IgD-negative memory B cell (primary cell): ENCODE measurements at regions not wholly inside any gene's neighbourhood (a gene's known extent, or its start where the extent isn't known, plus 50 kb on each side); places are given as distances from the start of the nearest gene placed in this dataset.
"Not testable (repeated sequence)": the region's sequence is repeated elsewhere in the genome, so short reads cannot be mapped to it uniquely, and the experiment has no call there.

ENCODE experiments used
- H3K27ac Mint-ChIP-seq, 3 donors: one replicate each; pipeline ENCODE4 v1.8.0; 2020 to 2022; ENCODE audit warnings: mild to moderate bottlenecking in 3 of 3, mixed read lengths in 3 of 3, moderate library complexity in 1 of 3
- H3K27me3 Mint-ChIP-seq: one replicate; pipeline ENCODE4 v1.8.0; 2021; ENCODE audit warnings: mixed read lengths
- H3K36me3 Mint-ChIP-seq: one replicate; pipeline ENCODE4 v1.8.0; 2020; ENCODE audit warnings: mild to moderate bottlenecking, mixed read lengths
- H3K4me1 Mint-ChIP-seq, 3 donors: one replicate each; pipeline ENCODE4 v1.8.0; 2020 to 2022; ENCODE audit warnings: mixed read lengths in 3 of 3, mild to moderate bottlenecking in 1 of 3
- H3K4me3 Mint-ChIP-seq, 4 donors: one replicate each; pipeline ENCODE4 v1.8.0; 2020 to 2022; ENCODE audit warnings: mild to moderate bottlenecking in 4 of 4, mixed read lengths in 4 of 4, moderate library complexity in 3 of 4
- H3K9me3 Mint-ChIP-seq, 3 donors: one replicate each; pipeline ENCODE4 v1.8.0; 2020 to 2021; ENCODE audit warnings: mixed read lengths in 3 of 3, mild to moderate bottlenecking in 1 of 3

DNA sequence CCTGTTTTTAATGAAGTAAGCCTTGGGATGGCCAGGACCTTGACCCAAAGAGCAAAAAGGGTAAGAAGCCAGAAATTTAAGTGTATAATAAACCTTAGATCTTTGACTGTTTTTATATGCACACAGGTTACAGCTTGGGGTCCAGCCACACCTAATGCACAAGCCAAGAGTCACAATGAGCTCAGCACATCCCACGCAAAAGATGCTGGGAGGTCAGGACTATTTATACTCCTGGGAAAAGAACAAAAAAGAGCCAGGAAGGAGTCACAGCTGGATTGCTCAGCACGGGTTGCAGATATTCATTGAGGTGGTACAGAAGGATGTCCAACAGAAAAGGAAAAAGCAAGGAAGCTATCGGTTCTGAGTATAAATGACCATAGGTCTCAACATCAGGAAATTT, 536.3 kb downstream of the NTRK3 start:
- H3K27ac Mint-ChIP-seq: no peak overlapping the region
- peaks cover 2% of the 10 kb centered on the region for H3K27me3 Mint-ChIP-seq
- no peaks in the 10 kb centered on the region for H3K36me3 Mint-ChIP-seq
- H3K9me3 Mint-ChIP-seq: peaks cover 0 to 2% (median 0%) of the 10 kb centered on the region in 3 donors
- H3K4me1 Mint-ChIP-seq: no peaks in the 10 kb centered on the region
- no peak overlapping the region for H3K4me3 Mint-ChIP-seq

DNA sequence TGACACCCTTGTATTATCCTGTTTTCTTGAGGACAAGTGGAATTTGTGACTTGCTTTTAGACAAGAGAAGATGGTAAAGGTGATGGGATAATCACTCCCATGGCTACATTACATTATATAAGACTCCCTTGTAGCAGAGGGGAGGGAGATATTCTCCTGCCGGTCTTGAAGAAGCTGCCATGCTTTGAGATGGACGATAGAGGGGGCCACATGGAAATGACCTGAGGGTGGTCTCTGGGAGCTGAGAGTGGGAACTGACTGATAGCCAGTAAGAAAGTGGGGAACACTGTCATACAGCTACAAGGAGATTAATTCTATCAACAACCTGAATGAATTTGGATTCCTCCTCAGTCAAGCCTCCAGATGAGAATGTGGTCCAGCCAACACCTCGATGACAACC, 540.1 kb downstream of the NTRK3 start:
- H3K36me3 Mint-ChIP-seq: no peaks in the 10 kb centered on the region

GRCh38 chr15:87715252-87715651, 541.3 kb downstream of the NTRK3 start:
- Mint-ChIP-seq H3K27ac (no peak overlapping the region), H3K36me3 (no peaks in the 10 kb centered on the region)

More for the DNA sequence above, 540.1 kb downstream of the NTRK3 start:
- Mint-ChIP-seq H3K4me3 (no peak overlapping the region), H3K4me1 (no peaks in the 10 kb centered on the region), H3K27ac (no peak overlapping the region), H3K27me3 (no peaks in the 10 kb centered on the region), H3K9me3 (peaks cover 0 to 3% (median 2%) of the 10 kb centered on the region in 3 donors)

DNA sequence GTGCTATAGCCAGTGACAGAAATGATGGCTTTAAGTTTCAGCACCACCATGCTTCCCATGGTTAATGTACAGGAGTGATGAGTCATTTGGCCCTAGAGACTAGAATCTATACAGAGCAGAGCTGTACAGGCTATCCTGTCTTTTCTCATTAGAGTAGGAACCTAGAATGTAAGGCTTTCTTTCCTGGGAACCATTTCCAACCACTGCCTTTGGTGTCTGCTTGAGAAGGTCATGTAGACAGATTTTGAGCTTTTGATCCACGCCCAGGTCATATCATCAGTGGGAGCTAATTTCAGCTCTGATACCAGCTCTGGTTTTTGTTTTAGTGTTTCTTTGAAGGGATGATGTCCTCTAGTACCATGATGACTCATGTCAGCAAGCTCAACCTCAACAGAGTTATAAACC, 543.1 kb downstream of the NTRK3 start:
- Mint-ChIP-seq H3K4me3 (no peak overlapping the region), H3K9me3 (peaks cover 0 to 4% (median 3%) of the 10 kb centered on the region in 3 donors), H3K36me3 (no peaks in the 10 kb centered on the region), H3K27me3 (no peaks in the 10 kb centered on the region), H3K27ac (no peak overlapping the region), H3K4me1 (no peaks in the 10 kb centered on the region)

More at GRCh38 chr15:87715252-87715651, 541.3 kb downstream of the NTRK3 start:
- no peaks in the 10 kb centered on the region for H3K27me3 Mint-ChIP-seq
- H3K4me3 Mint-ChIP-seq: no peak overlapping the region
- H3K4me1 Mint-ChIP-seq: no peaks in the 10 kb centered on the region
- peaks cover 0 to 4% (median 3%) of the 10 kb centered on the region in 3 donors for H3K9me3 Mint-ChIP-seq

- no peaks in the 10 kb centered on the region for H3K27me3 Mint-ChIP-seq
These were observed 544.3 kb downstream of the NTRK3 start for GRCh38 chr15:87712211-87712610.

DNA sequence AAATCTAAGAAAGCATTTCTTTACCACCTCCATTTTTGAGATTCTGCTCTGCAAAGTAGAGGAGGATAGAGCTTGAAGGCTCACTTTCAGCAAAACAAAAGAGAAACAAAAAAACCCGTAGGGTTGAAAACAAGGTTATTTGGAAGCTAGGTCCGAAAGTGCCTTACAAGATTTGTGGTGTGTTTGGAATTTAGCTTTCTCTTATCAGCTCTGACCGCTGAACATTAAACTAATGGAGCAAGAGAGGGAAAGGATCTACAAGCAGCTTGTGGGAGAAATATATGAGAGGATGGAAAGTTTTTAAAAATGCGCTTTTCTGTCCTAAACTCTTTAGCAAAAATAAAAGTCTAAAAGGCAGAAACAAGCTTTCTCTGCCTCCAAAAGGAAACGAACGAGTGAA, 545.5 kb downstream of the NTRK3 start:
- Mint-ChIP-seq H3K27ac (no peak overlapping the region), H3K9me3 (peaks cover 0 to 3% (median 2%) of the 10 kb centered on the region in 3 donors)

More at GRCh38 chr15:87712211-87712610, 544.3 kb downstream of the NTRK3 start:
- Mint-ChIP-seq H3K9me3 (peaks cover 0 to 3% (median 2%) of the 10 kb centered on the region in 3 donors), H3K27ac (no peak overlapping the region), H3K4me3 (no peak overlapping the region), H3K4me1 (no peaks in the 10 kb centered on the region), H3K36me3 (no peaks in the 10 kb centered on the region)

DNA sequence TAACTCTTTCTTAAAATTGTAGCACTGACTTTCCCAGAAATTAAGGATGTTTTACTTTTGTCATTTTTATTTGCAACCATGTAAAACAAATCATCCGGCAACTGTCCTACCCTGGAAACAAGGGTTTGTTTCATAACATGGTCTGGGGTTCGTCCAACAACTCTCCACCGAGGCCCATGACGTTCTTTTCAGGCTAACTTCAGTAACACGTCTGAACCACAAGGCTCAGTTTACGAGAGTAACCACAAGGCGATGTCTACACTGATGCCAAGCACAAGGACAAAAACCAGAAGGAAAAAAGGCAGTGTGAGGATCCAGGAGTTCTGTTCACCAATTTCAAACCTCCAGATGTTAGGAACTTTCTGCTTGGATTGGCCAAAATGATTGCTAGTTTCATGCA, 546.1 kb downstream of the NTRK3 start:
- peaks cover 0 to 3% (median 2%) of the 10 kb centered on the region in 3 donors for H3K9me3 Mint-ChIP-seq

More for the DNA sequence above, 545.5 kb downstream of the NTRK3 start:
- Mint-ChIP-seq H3K36me3 (no peaks in the 10 kb centered on the region), H3K4me3 (no peak overlapping the region), H3K4me1 (peaks cover 0 to 1% (median 0%) of the 10 kb centered on the region in 3 donors), H3K27me3 (no peaks in the 10 kb centered on the region)

GRCh38 chr15:87707566-87708130, 548.9 kb downstream of the NTRK3 start:
- peaks cover 0 to 2% (median 0%) of the 10 kb centered on the region in 3 donors for H3K9me3 Mint-ChIP-seq
- no peak overlapping the region for H3K4me3 Mint-ChIP-seq
- no peaks in the 10 kb centered on the region for H3K27me3 Mint-ChIP-seq
- peaks cover 0 to 1% (median 0%) of the 10 kb centered on the region in 3 donors for H3K4me1 Mint-ChIP-seq
- no peak overlapping the region for H3K27ac Mint-ChIP-seq
- no peaks in the 10 kb centered on the region for H3K36me3 Mint-ChIP-seq

More for the DNA sequence above, 546.1 kb downstream of the NTRK3 start:
- Mint-ChIP-seq H3K27me3 (no peaks in the 10 kb centered on the region), H3K36me3 (no peaks in the 10 kb centered on the region), H3K27ac (peak overlapping the region in 2 of 3 donors; percentile 35 to 73), H3K4me1 (peaks cover 0 to 1% (median 0%) of the 10 kb centered on the region in 3 donors), H3K4me3 (no peak overlapping the region)

- no peak overlapping the region for H3K4me3 Mint-ChIP-seq
- H3K27ac Mint-ChIP-seq: no peak overlapping the region
- peaks cover 0 to 1% (median 0%) of the 10 kb centered on the region in 3 donors for H3K4me1 Mint-ChIP-seq
- H3K9me3 Mint-ChIP-seq: peaks cover 0 to 2% (median 0%) of the 10 kb centered on the region in 3 donors
- H3K27me3 Mint-ChIP-seq: no peaks in the 10 kb centered on the region
- H3K36me3 Mint-ChIP-seq: no peaks in the 10 kb centered on the region
These were observed 549.5 kb downstream of the NTRK3 start for GRCh38 chr15:87707071-87707470.

- Mint-ChIP-seq H3K4me1 (peaks cover 0 to 1% (median 0%) of the 10 kb centered on the region in 3 donors), H3K36me3 (no peaks in the 10 kb centered on the region), H3K27ac (no peak overlapping the region), H3K4me3 (no peak overlapping the region), H3K9me3 (no peaks in the 10 kb centered on the region), H3K27me3 (no peaks in the 10 kb centered on the region)
These were observed 550.5 kb downstream of the NTRK3 start for GRCh38 chr15:87706001-87706400.

DNA sequence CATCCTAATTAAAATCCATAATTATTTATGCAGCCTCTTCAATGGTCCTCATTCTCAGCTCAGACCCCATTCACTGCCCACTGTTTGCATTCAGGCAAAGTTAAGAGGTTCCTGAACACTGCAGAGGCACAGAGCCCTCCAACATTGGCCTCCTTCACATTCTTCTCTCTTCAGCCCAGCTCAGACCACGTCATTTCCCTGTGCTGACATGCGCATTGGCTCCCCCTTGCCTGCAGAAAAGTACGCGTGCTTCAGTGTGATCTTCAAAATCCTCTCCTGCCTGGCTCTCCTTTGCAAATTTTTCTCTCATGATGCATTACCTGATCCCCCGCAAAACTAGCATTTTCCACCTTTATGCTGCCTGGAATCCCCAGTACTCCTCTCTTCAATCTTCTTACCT, 552.3 kb downstream of the NTRK3 start:
- Mint-ChIP-seq H3K36me3 (no peaks in the 10 kb centered on the region), H3K9me3 (peaks cover 0 to 2% (median 0%) of the 10 kb centered on the region in 3 donors), H3K4me3 (no peak overlapping the region), H3K27ac (no peak overlapping the region), H3K27me3 (no peaks in the 10 kb centered on the region), H3K4me1 (peaks cover 0 to 1% (median 0%) of the 10 kb centered on the region in 3 donors)

DNA sequence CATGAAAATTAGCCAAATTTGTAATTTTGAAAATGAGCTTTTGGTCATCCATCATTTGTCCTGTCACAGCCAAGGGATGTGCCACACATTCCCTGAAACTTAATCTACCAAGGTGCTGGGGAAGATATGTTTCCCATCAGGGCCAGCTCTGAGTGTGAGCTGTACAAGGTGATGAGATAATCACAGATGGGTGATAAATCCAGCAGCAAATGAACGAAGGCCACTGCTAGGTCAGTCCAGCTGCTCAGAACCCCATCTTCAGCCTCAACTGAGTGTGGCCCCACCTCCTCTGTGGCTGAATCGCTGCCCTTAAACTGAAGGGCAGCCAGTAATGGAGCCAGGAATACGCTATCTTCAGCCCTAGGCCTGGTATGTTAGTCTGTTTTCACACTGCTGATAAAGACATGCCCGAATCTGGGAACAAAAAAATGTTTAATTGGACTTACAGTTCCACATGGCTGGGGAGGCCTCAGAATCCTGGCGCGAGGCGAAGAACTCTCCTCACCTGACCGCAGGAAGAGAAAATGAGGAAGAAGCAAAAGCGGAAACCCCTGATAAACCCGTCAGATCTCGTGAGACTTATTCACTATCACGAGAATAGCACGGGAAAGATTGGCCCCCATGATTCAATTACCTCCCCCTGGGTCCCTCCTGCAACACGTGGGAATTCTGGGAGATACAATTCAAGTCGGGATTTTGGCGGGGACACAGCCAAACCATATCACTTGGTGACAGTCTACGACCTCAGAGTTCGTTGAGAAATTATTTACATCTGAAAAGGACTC, 553.0 kb downstream of the NTRK3 start:
- Mint-ChIP-seq H3K4me3 (no peak overlapping the region), H3K27me3 (no peaks in the 10 kb centered on the region), H3K36me3 (no peaks in the 10 kb centered on the region), H3K4me1 (peaks cover 0 to 1% (median 0%) of the 10 kb centered on the region in 3 donors), H3K9me3 (peaks cover 0 to 2% (median 0%) of the 10 kb centered on the region in 3 donors), H3K27ac (no peak overlapping the region)

GRCh38 chr15:87702270-87702669, 554.3 kb downstream of the NTRK3 start:
- Mint-ChIP-seq H3K4me3 (no peak overlapping the region), H3K4me1 (peaks cover 0 to 1% (median 0%) of the 10 kb centered on the region in 3 donors), H3K36me3 (no peaks in the 10 kb centered on the region), H3K27me3 (no peaks in the 10 kb centered on the region), H3K27ac (no peak overlapping the region), H3K9me3 (peaks cover 0 to 2% (median 2%) of the 10 kb centered on the region in 3 donors)

DNA sequence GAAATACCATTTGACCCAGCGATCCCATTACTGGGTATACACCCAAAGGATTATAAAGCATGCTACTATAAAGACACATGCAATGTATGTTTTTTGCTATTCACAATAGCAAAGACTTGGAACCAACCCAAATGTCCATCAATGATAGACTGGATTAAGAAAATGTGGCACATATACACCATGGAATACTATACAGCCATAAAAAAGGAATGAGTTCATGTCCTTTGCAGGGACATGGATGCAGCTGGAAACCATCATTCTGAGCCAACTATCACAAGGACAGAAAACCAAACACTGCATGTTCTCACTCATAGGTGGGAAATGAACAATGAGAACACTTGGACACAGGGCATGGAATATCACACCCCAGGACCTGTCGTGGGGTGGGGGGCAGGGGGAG, 558.1 kb downstream of the NTRK3 start:
- H3K4me3 Mint-ChIP-seq, H3K27me3 Mint-ChIP-seq: not testable (repeated sequence)

GRCh38 chr15:87689716-87690115, 566.8 kb downstream of the NTRK3 start:
- no peak overlapping the region for H3K27ac Mint-ChIP-seq
- H3K36me3 Mint-ChIP-seq: no peaks in the 10 kb centered on the region
- no peaks in the 10 kb centered on the region for H3K4me1 Mint-ChIP-seq
- H3K27me3 Mint-ChIP-seq: no peaks in the 10 kb centered on the region
- peaks cover 4 to 11% (median 10%) of the 10 kb centered on the region in 3 donors for H3K9me3 Mint-ChIP-seq
- no peak overlapping the region for H3K4me3 Mint-ChIP-seq

More for the DNA sequence above, 558.1 kb downstream of the NTRK3 start:
- H3K9me3 Mint-ChIP-seq: peaks cover 4 to 14% (median 8%) of the 10 kb centered on the region in 3 donors
- not testable (repeated sequence) for H3K4me1 Mint-ChIP-seq, H3K27ac Mint-ChIP-seq, H3K36me3 Mint-ChIP-seq
